Small intestine (tissue), 7 donors: ENCODE measurements at regions not wholly inside any gene's neighbourhood (a gene's known extent, or its start where the extent isn't known, plus 50 kb on each side); places are given as distances from the start of the nearest gene placed in this dataset.

Experiments used
- DNase-seq, 2 donors: peaks; one replicate each; pipeline versions ENCODE4 v3.0.0 to v3.0.0-alpha.2; 2013
- FAIRE-seq: peaks from 2 replicates; lab custom pipeline; 2012; peaks lifted over from hg19 to GRCh38; lab: Jason Lieb, UNC
- H3K27ac ChIP-seq, 3 donors: one replicate each; pipeline ENCODE4 v1.5.1; 2013; ENCODE audit warnings: low read length in 2 of 3, mild to moderate bottlenecking in 2 of 3, control low read depth in 1 of 3, inconsistent platforms in 1 of 3, low read depth in 1 of 3, moderate library complexity in 1 of 3
- H3K27me3 ChIP-seq, 3 donors: one replicate each; pipeline ENCODE4 v1.6.1; 2013; ENCODE audit warnings: low read length in 3 of 3, inconsistent platforms in 1 of 3; ENCODE audit not compliant: control insufficient read depth in 3 of 3, insufficient read depth in 3 of 3
- H3K36me3 ChIP-seq, 3 donors: one replicate each; pipeline ENCODE4 v1.6.1; 2013; ENCODE audit warnings: low read length in 3 of 3, inconsistent platforms in 1 of 3, low read depth in 1 of 3, mild to moderate bottlenecking in 1 of 3, moderate library complexity in 1 of 3; ENCODE audit not compliant: control insufficient read depth in 3 of 3, insufficient read depth in 2 of 3
- H3K4me1 ChIP-seq, 3 donors: one replicate each; pipeline ENCODE4 v1.6.1; 2013; ENCODE audit warnings: low read length in 2 of 3, inconsistent platforms in 1 of 3, low read depth in 1 of 3, mild to moderate bottlenecking in 1 of 3, moderate library complexity in 1 of 3; ENCODE audit not compliant: control insufficient read depth in 3 of 3, insufficient read depth in 2 of 3
- H3K4me3 ChIP-seq, 3 donors: one replicate each; pipeline ENCODE4 v1.5.1; 2013; ENCODE audit warnings: low read length in 3 of 3, control low read depth in 1 of 3, inconsistent platforms in 1 of 3, low read depth in 1 of 3, mild to moderate bottlenecking in 1 of 3, moderate library complexity in 1 of 3
- H3K9me3 ChIP-seq, 2 donors: one replicate each; pipeline ENCODE4 v1.6.1; 2013; ENCODE audit warnings: low read depth in 1 of 2, low read length in 1 of 2; ENCODE audit not compliant: control insufficient read depth in 2 of 2, insufficient read depth in 1 of 2
- WGBS, 3 donors: extraction: QIAGEN DNeasy Blood & Tissue Kit; methylation state at CpG; one replicate each; pipeline ENCODE4 v1.1.7; 2013; 5-methylcytosine and 5-hydroxymethylcytosine counted together
- donor health status: healthy with polysubstance abuse.
- donor health status: control.
- donor health status: control.
- donor health status: Bipolar disorder and iron deficiency.
- donor health status: healthy.

DNA sequence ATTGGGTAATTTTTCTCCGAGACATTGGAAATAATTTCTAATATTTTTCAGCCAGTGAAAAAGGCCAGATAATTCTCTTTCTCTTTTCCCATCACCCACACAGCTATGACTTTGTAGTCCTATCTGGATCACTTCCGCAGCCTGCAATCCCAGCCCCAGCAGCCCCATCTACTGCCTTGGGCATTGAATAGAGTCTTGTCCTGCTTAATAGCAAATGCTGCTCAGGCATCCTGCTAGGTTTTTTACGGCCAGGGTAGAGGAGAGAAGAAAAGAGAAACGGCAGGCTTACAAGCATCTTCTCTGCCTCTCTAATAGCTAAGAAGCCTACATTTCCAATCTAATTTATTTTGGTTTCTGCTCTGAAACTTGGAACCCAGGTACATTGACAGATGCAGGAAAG is 154.3 kb upstream of the B3GAT1 start:
- peaks cover 0 to 2% (median 0%) of the 10 kb centered on the region in 3 donors for H3K27me3 ChIP-seq
- WGBS, 3 donors = 74 to 79% (median 75%) methylated on average over 4 of the region's 4 CpGs
- no peaks in the 10 kb centered on the region for H3K4me1 ChIP-seq
- H3K27ac ChIP-seq = no peak overlapping the region
- FAIRE-seq (no peak), DNase-seq (no peak)
- H3K4me3 ChIP-seq = no peak overlapping the region
- H3K36me3 ChIP-seq = no peaks in the 10 kb centered on the region
- no peaks in the 10 kb centered on the region for H3K9me3 ChIP-seq

DNA sequence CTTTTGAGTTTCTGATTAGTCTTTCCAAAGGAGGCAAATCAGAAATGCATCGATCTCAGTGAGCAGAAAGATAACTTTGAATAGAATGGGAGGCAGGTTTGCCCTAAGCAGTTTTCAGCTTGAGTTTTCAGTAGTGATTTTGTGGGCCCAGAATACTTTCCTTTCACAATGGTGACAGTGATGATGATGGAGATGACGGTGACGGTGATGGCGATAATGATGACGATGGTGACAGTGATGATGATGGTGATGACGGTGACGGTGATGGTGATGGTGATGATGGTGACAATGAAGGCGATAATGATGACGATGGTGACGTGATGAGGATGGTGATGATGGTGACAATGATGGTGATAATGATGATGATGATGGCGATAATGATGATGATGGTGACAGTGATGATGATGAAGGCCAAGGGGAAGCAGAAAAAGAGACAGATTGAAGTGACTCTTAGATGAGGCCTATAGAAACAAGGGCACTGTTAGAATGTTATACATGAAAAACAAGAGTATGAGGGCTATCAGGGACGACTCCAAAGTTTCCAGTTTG is 153.4 kb upstream of the B3GAT1 start:
- H3K27me3 ChIP-seq = peaks cover 0 to 2% (median 0%) of the 10 kb centered on the region in 3 donors
- no peak overlapping the region for H3K27ac ChIP-seq
- WGBS, 3 donors = 82 to 90% (median 89%) methylated on average over 12 of the region's 12 CpGs
- H3K36me3 ChIP-seq = no peaks in the 10 kb centered on the region
- H3K4me1 ChIP-seq = no peaks in the 10 kb centered on the region
- no peak overlapping the region for H3K4me3 ChIP-seq
- FAIRE-seq = no peak
- H3K9me3 ChIP-seq = no peaks in the 10 kb centered on the region
- DNase-seq = no peak

DNA sequence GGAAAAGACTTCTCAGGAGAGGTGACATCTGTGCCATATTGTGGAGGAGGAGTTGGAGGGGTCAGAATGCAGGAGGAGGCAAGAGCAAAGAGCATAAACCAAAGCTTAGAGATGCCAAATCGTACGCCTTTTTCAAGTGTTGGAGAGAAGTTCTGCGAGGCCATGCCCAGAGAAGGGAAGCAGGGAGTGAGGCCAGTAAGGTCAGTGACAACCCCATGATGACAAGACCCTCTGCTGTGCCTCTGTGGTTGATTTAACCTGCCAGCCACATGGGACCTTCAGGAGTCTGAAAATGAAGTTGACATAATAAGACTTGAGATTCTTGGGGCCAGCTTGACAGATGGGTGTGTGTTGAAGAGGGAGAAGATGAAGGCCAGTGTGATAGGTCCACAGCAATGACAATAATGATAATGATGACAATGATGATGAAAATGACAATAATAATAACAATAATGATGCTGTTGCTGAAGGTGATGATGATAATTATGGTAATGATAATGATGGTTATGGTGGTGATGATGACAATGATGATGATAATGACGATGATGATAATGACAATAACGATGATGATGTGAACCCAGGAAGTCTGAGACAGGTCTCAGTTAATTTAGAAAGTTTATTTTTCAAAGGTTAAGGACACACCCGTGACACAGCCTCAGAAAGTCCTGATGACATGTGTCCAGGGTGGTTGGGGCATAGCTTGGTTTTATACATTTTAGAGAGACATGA is 152.6 kb upstream of the B3GAT1 start:
- H3K9me3 ChIP-seq = no peaks in the 10 kb centered on the region
- DNase-seq = no peak
- 87 to 90% (median 88%) methylated on average over 6 of the region's 6 CpGs for WGBS, 3 donors
- no peaks in the 10 kb centered on the region for H3K36me3 ChIP-seq
- no peaks in the 10 kb centered on the region for H3K4me1 ChIP-seq
- H3K27ac ChIP-seq = no peak overlapping the region
- H3K27me3 ChIP-seq = peaks cover 0 to 2% (median 0%) of the 10 kb centered on the region in 3 donors
- no peak for FAIRE-seq
- no peak overlapping the region for H3K4me3 ChIP-seq

DNA sequence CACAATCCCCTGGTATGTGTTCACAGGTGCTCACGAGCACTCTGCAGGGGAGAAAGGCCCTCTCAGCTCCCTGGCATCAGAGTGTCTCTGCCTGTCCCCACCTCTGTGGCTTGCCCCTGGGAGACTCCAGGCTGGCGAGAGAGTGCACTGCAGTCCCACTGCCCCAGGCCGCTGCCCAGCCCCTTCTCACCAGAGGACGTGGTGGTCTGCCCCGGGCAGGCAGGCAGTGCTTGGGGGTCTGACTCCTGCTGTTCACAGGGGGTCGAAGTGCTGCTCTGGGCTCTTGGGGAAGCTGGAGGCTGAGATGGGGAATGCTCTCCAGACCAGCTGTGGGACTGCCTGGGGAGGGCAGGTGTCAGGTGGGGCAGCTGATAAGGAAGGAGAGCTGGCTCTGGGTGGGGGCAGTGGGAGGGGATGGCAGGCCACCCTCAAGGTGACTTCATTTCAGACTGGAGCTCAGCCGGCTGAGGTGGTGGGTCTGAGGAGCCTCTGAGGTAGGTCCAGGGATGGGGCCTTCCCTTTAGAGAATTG is 151.0 kb upstream of the B3GAT1 start:
- DNase-seq = no peak
- no peaks in the 10 kb centered on the region for H3K36me3 ChIP-seq

DNA sequence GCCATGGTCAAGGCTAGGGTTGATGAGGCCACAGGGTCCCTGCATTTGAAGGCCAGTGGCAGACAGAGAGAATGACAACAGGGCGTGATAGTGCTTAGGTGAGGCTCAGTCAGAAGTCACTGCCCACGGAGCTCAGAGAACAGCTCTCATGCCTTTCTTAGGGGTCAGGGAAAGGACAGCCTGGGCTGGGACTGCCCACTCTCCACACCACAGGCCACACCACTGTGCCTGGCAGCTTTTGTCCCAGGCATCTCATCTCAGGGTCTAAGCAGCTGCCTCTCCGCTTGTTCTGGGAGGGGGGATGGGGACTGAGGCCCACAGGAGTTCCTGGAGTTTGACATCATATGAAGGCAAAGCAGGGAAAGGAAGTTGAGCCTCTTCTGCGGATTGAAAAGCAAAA is 150.2 kb upstream of the B3GAT1 start:
- FAIRE-seq = no peak
- Histone ChIP-seq H3K27ac (no peak overlapping the region), H3K4me3 (no peak overlapping the region), H3K36me3 (no peaks in the 10 kb centered on the region), H3K4me1 (no peaks in the 10 kb centered on the region), H3K27me3 (peaks cover 0 to 3% (median 0%) of the 10 kb centered on the region in 3 donors), H3K9me3 (no peaks in the 10 kb centered on the region)
- WGBS, 3 donors = 70 to 86% (median 84%) methylated on average over 4 of the region's 4 CpGs
- no peak for DNase-seq

More for the DNA sequence above, 151.0 kb upstream of the B3GAT1 start:
- H3K27me3 ChIP-seq = peaks cover 0 to 3% (median 0%) of the 10 kb centered on the region in 3 donors
- FAIRE-seq = no peak
- H3K9me3 ChIP-seq = no peaks in the 10 kb centered on the region
- no peak overlapping the region for H3K4me3 ChIP-seq
- no peak overlapping the region for H3K27ac ChIP-seq
- 71 to 80% (median 78%) methylated on average over 7 of the region's 7 CpGs for WGBS, 3 donors
- no peaks in the 10 kb centered on the region for H3K4me1 ChIP-seq

DNA sequence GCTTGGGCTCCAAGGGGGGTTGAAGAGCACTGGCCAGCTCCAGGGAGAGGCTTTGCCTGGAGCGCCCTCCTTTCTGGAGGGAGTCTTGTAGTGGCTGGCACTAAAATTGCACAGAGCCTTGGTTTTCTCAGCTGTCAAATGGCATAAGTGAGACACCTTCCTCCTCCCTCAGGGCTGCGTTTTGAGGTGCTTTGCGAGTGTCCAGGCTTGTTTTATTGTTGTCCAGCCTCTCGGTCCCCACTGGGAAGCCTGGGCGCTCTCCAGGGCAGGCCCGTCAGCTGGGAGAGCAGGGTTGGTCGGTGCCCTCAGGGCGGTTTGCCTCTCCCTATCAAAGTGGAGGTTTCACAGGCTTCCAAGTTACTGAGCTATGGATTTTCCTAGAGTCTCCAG is 149.3 kb upstream of the B3GAT1 start:
- no peak for DNase-seq
- Histone ChIP-seq H3K27me3 (peaks cover 0 to 3% (median 0%) of the 10 kb centered on the region in 3 donors), H3K4me3 (no peak overlapping the region), H3K27ac (no peak overlapping the region), H3K4me1 (no peaks in the 10 kb centered on the region), H3K36me3 (no peaks in the 10 kb centered on the region), H3K9me3 (no peaks in the 10 kb centered on the region)
- no peak for FAIRE-seq
- 71 to 83% (median 78%) methylated on average over 8 of the region's 8 CpGs for whole genome bisulfite sequencing, 3 donors

DNA sequence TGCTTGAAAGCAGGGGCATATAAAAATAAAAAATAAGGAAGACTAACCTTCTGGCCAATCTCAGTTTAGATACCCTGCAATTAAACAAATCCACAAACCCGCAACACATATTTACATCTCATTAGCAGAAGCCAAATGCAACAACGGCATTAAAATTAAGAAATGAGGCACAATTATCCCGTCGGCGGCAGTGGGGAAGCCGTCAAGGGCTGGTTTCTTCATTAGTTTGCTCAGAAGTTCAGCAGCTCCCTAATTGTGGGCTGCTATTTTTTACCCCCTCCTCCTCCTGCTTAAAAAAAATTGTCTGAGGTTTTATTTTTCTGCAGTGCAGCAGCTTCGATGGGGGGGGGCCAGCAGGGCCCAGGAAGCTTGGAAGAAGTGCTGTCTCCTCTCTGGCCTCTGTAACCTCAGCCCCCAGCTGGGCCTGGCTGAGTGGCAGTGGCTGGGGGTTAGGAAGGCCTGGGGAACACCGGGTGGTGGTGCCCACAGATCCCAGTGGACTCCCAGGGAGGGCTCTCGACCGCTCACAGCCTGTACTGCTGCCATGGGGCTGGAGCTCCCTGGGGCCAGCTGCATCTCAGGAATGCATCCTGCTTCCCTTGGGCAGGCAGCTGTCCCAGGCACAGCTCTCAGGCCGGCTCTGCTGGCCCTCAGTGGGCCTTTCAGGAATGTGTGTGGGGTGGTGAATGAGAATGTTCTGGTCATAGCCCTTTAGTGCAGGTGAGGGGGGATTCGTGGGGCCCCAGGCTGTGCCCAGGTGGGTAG is 148.7 kb upstream of the B3GAT1 start:
- FAIRE-seq (no peak), DNase-seq (no peak)
- Histone ChIP-seq H3K27me3 (peaks cover 0 to 3% (median 0%) of the 10 kb centered on the region in 3 donors), H3K9me3 (no peaks in the 10 kb centered on the region), H3K27ac (no peak overlapping the region), H3K4me3 (no peak overlapping the region), H3K36me3 (no peaks in the 10 kb centered on the region), H3K4me1 (no peaks in the 10 kb centered on the region)
- 67 to 79% (median 75%) methylated on average over 10 to 12 of the region's 12 CpGs for WGBS, 3 donors

DNA sequence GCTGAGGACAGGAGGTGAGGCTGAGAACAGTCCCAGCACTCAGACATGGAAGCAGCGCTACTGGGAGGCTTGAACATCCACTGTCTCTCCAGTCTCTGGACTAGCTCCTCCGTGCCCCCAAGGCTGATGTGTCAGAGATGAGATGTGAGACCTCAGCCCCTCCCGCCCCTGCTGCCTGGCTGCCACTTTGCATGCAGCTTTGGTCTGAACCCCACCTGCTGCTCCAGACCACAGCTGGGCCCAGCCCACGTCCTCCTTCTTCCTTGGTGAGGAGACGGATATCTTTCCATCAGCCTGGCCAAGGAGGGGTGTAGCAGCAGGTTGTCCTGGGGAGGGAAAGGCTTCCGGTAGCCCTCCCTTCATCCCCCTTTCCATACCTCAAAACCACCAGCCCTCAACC is 148.0 kb upstream of the B3GAT1 start:
- H3K4me3 ChIP-seq = no peak overlapping the region
- no peak overlapping the region for H3K27ac ChIP-seq
- no peaks in the 10 kb centered on the region for H3K4me1 ChIP-seq
- no peak for FAIRE-seq
- DNase-seq = no peak
- H3K36me3 ChIP-seq = no peaks in the 10 kb centered on the region
- 70 to 85% (median 78%) methylated on average over 6 of the region's 6 CpGs for WGBS, 3 donors
- H3K9me3 ChIP-seq = no peaks in the 10 kb centered on the region
- peaks cover 0 to 3% (median 0%) of the 10 kb centered on the region in 3 donors for H3K27me3 ChIP-seq
